AG04450 (cell line): ENCODE measurements at regions not wholly inside any gene's neighbourhood (a gene's known extent, or its start where the extent isn't known, plus 50 kb on each side); places are given as distances from the start of the nearest gene placed in this dataset.

ENCODE experiments used
- CTCF ChIA-PET: fragments of 300-600, 350-600 bp; formaldehyde crosslinking; extraction: SDS; loops from one replicate; lab custom pipeline; 2022; ENCODE audit warnings: antibody characterized with exemption, inconsistent platforms; lab: Charles Lee
- POLR2A ChIA-PET: fragments of 350-600 bp; formaldehyde crosslinking; extraction: SDS; loops from one replicate; lab custom pipeline; 2021; ENCODE audit warnings: antibody characterized with exemption, inconsistent platforms; lab: Yijun Ruan, JAX
- DNase-seq: peaks from one replicate; pipeline ENCODE4 v3.0.0-alpha.2; 2011; ENCODE audit warnings: low read depth, low spot score
- H3K27ac ChIP-seq: one replicate; pipeline ENCODE4 v1.5.1; 2012; ENCODE audit warnings: low read depth, low read length, control low read depth
- H3K27me3 ChIP-seq: one replicate; pipeline ENCODE4 v1.6.0; 2012; ENCODE audit warnings: low read length; ENCODE audit not compliant: control insufficient read depth, insufficient read depth
- H3K4me3 ChIP-seq: 2 replicates; pipeline ENCODE4 v1.5.1; 2011; ENCODE audit warnings: mild to moderate bottlenecking, low read depth, low read length, control low read depth
- H3K9me3 ChIP-seq: 2 replicates; pipeline ENCODE4 v1.5.1; 2012; ENCODE audit warnings: low read length; ENCODE audit not compliant: control insufficient read depth, insufficient read depth
- CTCF ChIP-seq: IDR thresholded peaks from 2 replicates; pipeline ENCODE4 v1.5.1; 2011; ENCODE audit warnings: low read depth, low read length, control low read depth, inconsistent platforms

GRCh38 chr11:88231894-88232482, 56.7 kb upstream of the RAB38 start:
- TF ChIP-seq CTCF, result peak; percentile 76
- no peaks in the 10 kb centered on the region for H3K27me3 ChIP-seq
- POLR2A ChIA-PET, result no interaction called here
- H3K9me3 ChIP-seq, result no peaks in the 10 kb centered on the region
- peak; percentile 3 for DNase-seq
- no peak overlapping the region for H3K4me3 ChIP-seq
- no peak overlapping the region for H3K27ac ChIP-seq
- CTCF ChIA-PET, result interaction anchor here (0.5 to 3.6 kb wide), 35 partner anchors 9 to 655 kb away, joined by 3 to 35 read pairs (median 4); no protein-coding TSS in a partner anchor

GRCh38 chr11:88229303-88229702, 54.1 kb upstream of the RAB38 start:
- Histone ChIP-seq H3K27ac (no peak overlapping the region), H3K4me3 (no peak overlapping the region), H3K27me3 (no peaks in the 10 kb centered on the region), H3K9me3 (no peaks in the 10 kb centered on the region)
- no peak for DNase-seq
- no peak for TF ChIP-seq CTCF
- ChIA-PET CTCF (no interaction called here), POLR2A (no interaction called here)
